ENCODE measurements at regions not wholly inside any gene's neighbourhood (a gene's known extent, or its start where the extent isn't known, plus 50 kb on each side); places are given as distances from the start of the nearest gene placed in this dataset.

DNA sequence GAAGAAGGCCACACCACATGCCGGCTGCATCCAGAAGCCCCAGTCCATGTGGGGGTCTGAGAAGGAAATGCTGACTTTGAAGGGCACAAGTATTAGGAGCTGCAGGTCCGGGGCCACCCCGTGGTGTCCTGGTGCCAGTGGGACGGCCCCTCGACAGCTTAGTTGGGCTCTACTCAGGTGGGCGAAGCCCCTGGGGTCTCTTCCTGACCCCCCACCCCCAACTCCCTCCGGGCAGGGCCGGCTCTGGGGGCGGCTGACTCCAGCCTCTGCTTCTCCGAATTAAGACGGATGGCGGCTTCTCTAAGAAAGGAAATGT is 62.1 kb upstream of the TTC34 start (continued):
- no peak for TF ChIP-seq BCL3 (IDR thresholded peaks at IDR 0.05)
- no peak for TF ChIP-seq NFE2L2 (conservative IDR thresholded peaks at IDR 0.05; ENCODE audit: low read length)
- no peak for TF ChIP-seq USF2 (IDR thresholded peaks at IDR 0.05)
- TF ChIP-seq TFCP2L1 (CRISPR knock-in tag; IDR thresholded peaks at IDR 0.05): no peak
- TF ChIP-seq CBX8 (IDR thresholded peaks at IDR 0.05): no peak
- TF ChIP-seq HDAC2 (IDR thresholded peaks at IDR 0.05): no peak
- no peak for TF ChIP-seq RAD21 (conservative IDR thresholded peaks at IDR 0.05 in 1 of 2, IDR thresholded peaks at IDR 0.05 in 1 of 2)

DNA sequence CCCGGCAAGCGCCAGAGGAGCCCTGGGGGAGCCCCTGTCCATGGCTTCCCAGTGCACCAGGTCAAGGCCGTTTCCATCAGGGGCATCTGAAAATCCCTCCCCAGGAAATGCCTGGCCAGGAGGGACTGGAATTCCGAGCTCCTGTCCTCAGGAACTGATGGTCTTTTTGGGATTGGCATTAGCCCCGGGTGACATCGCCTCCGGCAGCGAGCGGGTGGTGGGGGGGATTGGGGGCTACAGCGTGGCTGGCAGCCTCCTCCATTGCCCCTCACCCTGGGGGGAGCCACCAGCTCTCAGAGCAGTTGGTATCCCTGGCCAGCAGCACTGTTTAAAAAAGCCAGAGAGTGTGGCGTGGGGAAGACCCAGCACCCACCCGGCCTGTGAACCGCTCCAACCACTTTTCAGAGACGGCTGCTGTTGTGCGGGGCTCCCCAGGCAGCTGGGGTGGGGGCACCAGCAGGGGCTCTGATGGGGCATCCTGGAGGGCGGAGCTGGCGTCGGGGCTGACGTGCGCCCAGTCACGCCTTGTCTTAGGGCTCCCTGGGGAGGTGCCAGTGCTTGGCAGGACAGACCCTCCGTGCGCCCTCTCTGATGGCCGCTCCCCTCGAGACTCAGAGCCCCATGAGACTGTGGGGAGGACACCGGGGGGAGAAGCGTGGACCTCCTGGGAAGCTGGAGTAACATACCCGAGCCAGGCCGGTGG is 62.9 kb upstream of the TTC34 start:
- Histone ChIP-seq H3K4me3 (no peak overlapping the region), H3K9me3 (no peaks in the 10 kb centered on the region), H3K4me1 (no peaks in the 10 kb centered on the region), H3K4me2 (no peak overlapping the region), H3K27ac (no peak overlapping the region)
- no peak for ATAC-seq
- ChIA-PET CTCF (interaction anchor here (0.8 kb wide), 1 partner anchor 149 kb away, joined by 3 read pairs; no protein-coding TSS in a partner anchor), POLR2A (no interaction called here)
- TF ChIP-seq HOXB5 (CRISPR knock-in tag; IDR thresholded peaks at IDR 0.05) (no peak), BHLHE40 (IDR thresholded peaks at IDR 0.05; ENCODE audit: low read depth, low read length) (no peak), PHF8 (IDR thresholded peaks at IDR 0.05; ENCODE audit: borderline replicate concordance, low read depth) (no peak), RNF2 (IDR thresholded peaks at IDR 0.05; ENCODE audit: borderline replicate concordance, low read depth) (no peak), CTCF (IDR thresholded peaks at IDR 0.05) (no peak), MAX (IDR thresholded peaks at IDR 0.05) (no peak), MYC (IDR thresholded peaks at IDR 0.05; ENCODE audit: borderline replicate concordance, low read length) (no peak), EHF (CRISPR knock-in tag; IDR thresholded peaks at IDR 0.05) (no peak), MAFK (IDR thresholded peaks at IDR 0.05; ENCODE audit: partially characterized antibody) (no peak), HES2 (IDR thresholded peaks at IDR 0.05) (no peak), JUN (IDR thresholded peaks at IDR 0.05) (no peak), USF2 (IDR thresholded peaks at IDR 0.05) (no peak), HEYL (CRISPR knock-in tag; IDR thresholded peaks at IDR 0.05) (no peak), ZC3H11A (IDR thresholded peaks at IDR 0.05) (no peak), POLR2A (IDR thresholded peaks at IDR 0.05; ENCODE audit: low read length) (no peak)
- WGBS (ENCODE audit: missing lambda C conversion rate): 6% methylated on average over 7 of the region's 29 CpGs
- no peak for DNase-seq (ENCODE audit: low read depth in 1 of 2, low spot score in 1 of 2)
- no peak for FAIRE-seq

DNA sequence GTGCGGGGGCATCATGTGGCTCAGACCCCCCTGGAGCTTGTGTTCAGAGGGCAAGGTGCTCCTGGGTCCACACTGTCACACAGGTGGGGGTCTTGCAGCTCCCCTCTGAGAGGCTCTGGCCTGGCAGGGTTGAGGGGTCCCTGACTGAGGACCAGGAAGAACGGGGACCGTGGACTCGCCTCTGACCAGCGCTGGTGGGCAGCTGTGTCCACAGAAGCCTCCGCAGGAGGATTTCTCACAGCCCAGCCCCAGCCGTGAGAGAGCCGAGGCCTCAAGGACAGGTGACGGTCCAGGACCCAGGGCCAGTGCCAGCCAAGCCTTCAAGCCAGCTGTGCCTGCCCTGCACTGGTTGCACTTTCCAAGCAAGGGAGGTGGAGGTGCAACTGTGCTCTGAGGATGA is 63.5 kb upstream of the TTC34 start:
- H3K27ac ChIP-seq: no peak overlapping the region
- no peak overlapping the region for H3K4me2 ChIP-seq
- no peak for DNase-seq (ENCODE audit: low read depth in 1 of 2, low spot score in 1 of 2)
- TF ChIP-seq HES2 (IDR thresholded peaks at IDR 0.05): no peak
- TF ChIP-seq REST (IDR thresholded peaks at IDR 0.05): no peak
- TF ChIP-seq, protein P1, sequence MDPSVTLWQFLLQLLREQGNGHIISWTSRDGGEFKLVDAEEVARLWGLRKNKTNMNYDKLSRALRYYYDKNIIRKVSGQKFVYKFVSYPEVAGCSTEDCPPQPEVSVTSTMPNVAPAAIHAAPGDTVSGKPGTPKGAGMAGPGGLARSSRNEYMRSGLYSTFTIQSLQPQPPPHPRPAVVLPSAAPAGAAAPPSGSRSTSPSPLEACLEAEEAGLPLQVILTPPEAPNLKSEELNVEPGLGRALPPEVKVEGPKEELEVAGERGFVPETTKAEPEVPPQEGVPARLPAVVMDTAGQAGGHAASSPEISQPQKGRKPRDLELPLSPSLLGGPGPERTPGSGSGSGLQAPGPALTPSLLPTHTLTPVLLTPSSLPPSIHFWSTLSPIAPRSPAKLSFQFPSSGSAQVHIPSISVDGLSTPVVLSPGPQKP (IDR thresholded peaks at IDR 0.05; ENCODE audit: low read depth, low read length): no peak
- TF ChIP-seq HEYL (CRISPR knock-in tag; IDR thresholded peaks at IDR 0.05): no peak
- no peak for TF ChIP-seq EHMT2 (IDR thresholded peaks at IDR 0.05; ENCODE audit: low read depth)
- no CpG with 5 or more reads among the region's 9 CpGs for WGBS (ENCODE audit: missing lambda C conversion rate)
- H3K4me1 ChIP-seq: no peaks in the 10 kb centered on the region
- no peak overlapping the region for H3K4me3 ChIP-seq
- POLR2A ChIA-PET: no interaction called here
- ATAC-seq: no peak; a peak in 1 of 6 replicates
- FAIRE-seq: no peak
- CTCF ChIA-PET: interaction anchor here (0.8 kb wide), 1 partner anchor 148 kb away, joined by 3 read pairs; no protein-coding TSS in a partner anchor
- no peaks in the 10 kb centered on the region for H3K9me3 ChIP-seq

Data from A549 (cell line).